ENCODE measurements at regions not wholly inside any gene's neighbourhood (a gene's known extent, or its start where the extent isn't known, plus 50 kb on each side); places are given as distances from the start of the nearest gene placed in this dataset.

DNA sequence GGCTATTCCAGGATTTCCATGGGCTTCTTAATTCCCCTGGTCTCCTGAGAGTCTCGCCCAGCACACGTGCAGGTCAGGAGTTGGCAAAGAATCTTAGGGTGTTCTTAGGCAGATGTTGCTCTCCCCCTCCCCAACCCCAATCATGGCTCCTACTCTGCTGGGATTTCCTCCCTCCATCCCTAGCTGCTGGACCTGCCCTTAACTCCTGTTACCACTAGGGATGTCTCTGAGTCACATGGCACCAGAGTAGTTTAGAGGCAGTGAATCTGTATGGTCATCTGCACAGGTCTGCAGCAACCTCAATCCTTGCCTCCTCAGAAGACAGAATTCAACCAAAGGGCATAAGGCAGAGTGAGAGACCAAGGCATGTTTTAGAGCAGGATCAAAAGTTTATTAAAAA lies 51.8 kb upstream of the CHST3 start:
- Histone ChIP-seq H3K4me3 (ENCODE audit: insufficient read depth, low read length) (no peak overlapping the region), H3K4me1 (ENCODE audit: insufficient read depth, low read length) (no peaks in the 10 kb centered on the region), H3K79me2 (ENCODE audit: insufficient read depth, low read length) (no peaks in the 10 kb centered on the region), H3K36me3 (ENCODE audit: insufficient read depth, low read length) (no peaks in the 10 kb centered on the region), H3K9me3 (ENCODE audit: low read depth, low read length) (no peaks in the 10 kb centered on the region), H2AFZ (ENCODE audit: low read length) (no peak overlapping the region), H4K20me1 (ENCODE audit: insufficient read depth, low read length) (no peaks in the 10 kb centered on the region), H3K27ac (ENCODE audit: low read depth, low read length) (no peak overlapping the region), H3K27me3 (ENCODE audit: insufficient read depth, low read length) (peaks cover 3% of the 10 kb centered on the region), H3K4me2 (ENCODE audit: insufficient read depth, low read length) (no peak overlapping the region)
- TF ChIP-seq CTCF (IDR thresholded peaks at IDR 0.05; ENCODE audit: extremely low read depth, low read depth, low read length), result peak; percentile 20
- DNase-seq (ENCODE audit: insufficient read length, low spot score, missing footprints), result peak; percentile 66

DNA sequence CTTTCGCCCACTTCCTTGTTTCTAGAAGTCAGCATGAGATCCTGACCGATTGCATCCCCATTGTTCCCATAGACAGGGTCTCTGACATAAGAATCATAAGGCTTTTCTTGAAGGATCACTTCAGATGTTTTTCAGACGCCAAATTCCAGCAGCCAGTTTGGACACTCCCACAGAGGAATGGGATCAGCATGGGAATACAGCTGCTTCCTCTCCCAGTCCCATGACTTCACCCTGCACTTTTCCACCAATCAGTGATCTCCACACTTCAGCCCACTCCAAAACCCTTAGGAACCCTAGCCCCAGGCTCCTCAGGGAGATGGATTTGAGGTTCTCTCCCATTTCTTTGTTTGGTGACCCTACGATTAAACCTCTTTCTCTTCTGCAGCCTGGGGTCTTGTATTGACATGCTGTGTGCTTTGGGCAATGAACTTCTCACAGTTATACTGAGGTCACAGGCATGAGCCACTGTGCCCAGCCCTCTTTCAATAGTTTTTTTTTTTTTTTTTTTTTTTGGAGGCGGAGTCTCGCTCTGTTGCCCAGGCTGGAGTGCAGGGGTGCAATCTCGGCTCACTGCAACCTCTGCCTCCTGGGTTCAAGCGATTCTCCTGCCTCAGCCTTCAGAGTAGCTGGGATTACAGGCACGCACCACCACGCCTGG lies 52.8 kb upstream of the CHST3 start:
- H3K79me2 ChIP-seq (ENCODE audit: insufficient read depth, low read length), result no peaks in the 10 kb centered on the region
- no peak overlapping the region for H3K4me3 ChIP-seq (ENCODE audit: insufficient read depth, low read length)
- H3K4me2 ChIP-seq (ENCODE audit: insufficient read depth, low read length), result no peak overlapping the region
- no peaks in the 10 kb centered on the region for H3K4me1 ChIP-seq (ENCODE audit: insufficient read depth, low read length)
- no peak for TF ChIP-seq CTCF (IDR thresholded peaks at IDR 0.05; ENCODE audit: extremely low read depth, low read depth, low read length)
- no peaks in the 10 kb centered on the region for H4K20me1 ChIP-seq (ENCODE audit: insufficient read depth, low read length)
- no peak overlapping the region for H3K27ac ChIP-seq (ENCODE audit: low read depth, low read length)
- DNase-seq (ENCODE audit: insufficient read length, low spot score, missing footprints), result no peak
- peak overlapping the region; percentile 59 for H2AFZ ChIP-seq (ENCODE audit: low read length)
- no peaks in the 10 kb centered on the region for H3K27me3 ChIP-seq (ENCODE audit: insufficient read depth, low read length)
- H3K9me3 ChIP-seq (ENCODE audit: low read depth, low read length), result no peaks in the 10 kb centered on the region
- H3K36me3 ChIP-seq (ENCODE audit: insufficient read depth, low read length), result no peaks in the 10 kb centered on the region

- Histone ChIP-seq H3K4me3 (ENCODE audit: insufficient read depth, low read length) (no peak overlapping the region), H2AFZ (ENCODE audit: low read length) (no peak overlapping the region), H3K36me3 (ENCODE audit: insufficient read depth, low read length) (no peaks in the 10 kb centered on the region), H3K27me3 (ENCODE audit: insufficient read depth, low read length) (no peaks in the 10 kb centered on the region), H3K9me3 (ENCODE audit: low read depth, low read length) (no peaks in the 10 kb centered on the region), H3K4me1 (ENCODE audit: insufficient read depth, low read length) (no peaks in the 10 kb centered on the region), H3K27ac (ENCODE audit: low read depth, low read length) (no peak overlapping the region), H3K79me2 (ENCODE audit: insufficient read depth, low read length) (no peaks in the 10 kb centered on the region), H4K20me1 (ENCODE audit: insufficient read depth, low read length) (no peaks in the 10 kb centered on the region), H3K4me2 (ENCODE audit: insufficient read depth, low read length) (no peak overlapping the region)
- no peak for DNase-seq (ENCODE audit: insufficient read length, low spot score, missing footprints)
- TF ChIP-seq CTCF (IDR thresholded peaks at IDR 0.05; ENCODE audit: extremely low read depth, low read depth, low read length), result no peak
These were observed 54.7 kb upstream of the CHST3 start for GRCh38 chr10:71909399-71910083.

DNA sequence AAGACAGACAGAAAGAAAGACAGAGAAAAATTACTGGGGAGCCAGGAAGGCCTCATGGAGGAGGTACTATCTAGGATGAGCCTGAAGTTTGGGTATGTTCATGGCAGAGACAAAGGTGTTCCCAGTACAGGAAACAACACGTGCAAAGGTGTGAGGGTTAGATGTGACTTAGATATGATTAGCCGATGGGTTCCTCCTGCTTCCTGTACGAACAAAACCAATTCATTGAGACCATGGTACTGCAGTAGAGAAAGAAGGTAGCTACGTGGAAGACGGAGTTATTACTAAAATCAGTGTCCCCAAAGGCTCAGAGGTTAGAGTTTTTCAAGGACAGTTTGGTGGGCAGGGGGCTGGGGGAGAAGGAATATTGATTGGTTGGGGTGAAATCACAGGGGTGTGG lies 55.2 kb upstream of the CHST3 start:
- no peak for TF ChIP-seq CTCF (IDR thresholded peaks at IDR 0.05; ENCODE audit: extremely low read depth, low read depth, low read length)
- H2AFZ ChIP-seq (ENCODE audit: low read length), result no peak overlapping the region
- no peaks in the 10 kb centered on the region for H3K27me3 ChIP-seq (ENCODE audit: insufficient read depth, low read length)
- no peaks in the 10 kb centered on the region for H3K79me2 ChIP-seq (ENCODE audit: insufficient read depth, low read length)
- no peaks in the 10 kb centered on the region for H3K4me1 ChIP-seq (ENCODE audit: insufficient read depth, low read length)
- no peaks in the 10 kb centered on the region for H3K9me3 ChIP-seq (ENCODE audit: low read depth, low read length)
- H3K27ac ChIP-seq (ENCODE audit: low read depth, low read length), result no peak overlapping the region
- no peaks in the 10 kb centered on the region for H3K36me3 ChIP-seq (ENCODE audit: insufficient read depth, low read length)
- DNase-seq (ENCODE audit: insufficient read length, low spot score, missing footprints), result no peak
- H3K4me3 ChIP-seq (ENCODE audit: insufficient read depth, low read length), result no peak overlapping the region
- H3K4me2 ChIP-seq (ENCODE audit: insufficient read depth, low read length), result no peak overlapping the region
- no peaks in the 10 kb centered on the region for H4K20me1 ChIP-seq (ENCODE audit: insufficient read depth, low read length)
